ENCODE measurements at regions not wholly inside any gene's neighbourhood (a gene's known extent, or its start where the extent isn't known, plus 50 kb on each side); places are given as distances from the start of the nearest gene placed in this dataset.

GRCh38 chrX:94645726-94646125 is 971.7 kb downstream of the FAM133A start:
- no peak for DNase-seq
- TF ChIP-seq POLR2A (IDR thresholded peaks at IDR 0.05) (no peak), CTCF (IDR thresholded peaks at IDR 0.05) (no peak)
- Histone ChIP-seq H3K27ac (no peak overlapping the region), H3K4me1 (no peaks in the 10 kb centered on the region), H3K27me3 (no peaks in the 10 kb centered on the region), H3K4me3 (replicated peaks in 1 of 3) (no peak overlapping the region), H3K36me3 (no peaks in the 10 kb centered on the region), H3K9me3 (no peaks in the 10 kb centered on the region)
- 90 to 93% methylated on average over 2 of the region's 2 CpGs for WGBS, 2 donors
- intact Hi-C loops (cut with DNase I): no loop called here

GRCh38 chrX:94655180-94655579 is 981.2 kb downstream of the FAM133A start:
- H3K27ac ChIP-seq: no peak overlapping the region
- 38 to 42% methylated on average over 1 of the region's 1 CpG for WGBS, 2 donors

GRCh38 chrX:94662689-94663088 is 988.7 kb downstream of the FAM133A start:
- intact Hi-C loops (cut with DNase I): no loop called here
- H3K36me3 ChIP-seq: no peaks in the 10 kb centered on the region

More at GRCh38 chrX:94655180-94655579, 981.2 kb downstream of the FAM133A start:
- Histone ChIP-seq H3K4me3 (replicated peaks in 1 of 3) (no peak overlapping the region), H3K27me3 (no peaks in the 10 kb centered on the region), H3K36me3 (no peaks in the 10 kb centered on the region), H3K9me3 (no peaks in the 10 kb centered on the region), H3K4me1 (no peaks in the 10 kb centered on the region)
- no peak for DNase-seq
- TF ChIP-seq CTCF (IDR thresholded peaks at IDR 0.05): no peak
- no peak for TF ChIP-seq POLR2A (IDR thresholded peaks at IDR 0.05)
- intact Hi-C loops (cut with DNase I): no loop called here

GRCh38 chrX:94676285-94676684 is 1002.3 kb downstream of the FAM133A start:
- 75 to 83% methylated on average over 2 of the region's 2 CpGs for WGBS, 2 donors
- no peaks in the 10 kb centered on the region for H3K36me3 ChIP-seq
- intact Hi-C loops (cut with DNase I): no loop called here
- no peak overlapping the region for H3K27ac ChIP-seq
- no peak for TF ChIP-seq POLR2A (IDR thresholded peaks at IDR 0.05)
- TF ChIP-seq CTCF (IDR thresholded peaks at IDR 0.05): no peak
- no peaks in the 10 kb centered on the region for H3K27me3 ChIP-seq
- H3K4me3 ChIP-seq (replicated peaks in 1 of 3): no peak overlapping the region
- no peaks in the 10 kb centered on the region for H3K4me1 ChIP-seq
- no peaks in the 10 kb centered on the region for H3K9me3 ChIP-seq
- DNase-seq: no peak

More at GRCh38 chrX:94662689-94663088, 988.7 kb downstream of the FAM133A start:
- DNase-seq: no peak
- TF ChIP-seq CTCF (IDR thresholded peaks at IDR 0.05): no peak
- TF ChIP-seq POLR2A (IDR thresholded peaks at IDR 0.05): no peak
- H3K9me3 ChIP-seq: no peaks in the 10 kb centered on the region
- no peak overlapping the region for H3K4me3 ChIP-seq (replicated peaks in 1 of 3)
- H3K27ac ChIP-seq: no peak overlapping the region
- no peaks in the 10 kb centered on the region for H3K4me1 ChIP-seq
- no peaks in the 10 kb centered on the region for H3K27me3 ChIP-seq

DNA sequence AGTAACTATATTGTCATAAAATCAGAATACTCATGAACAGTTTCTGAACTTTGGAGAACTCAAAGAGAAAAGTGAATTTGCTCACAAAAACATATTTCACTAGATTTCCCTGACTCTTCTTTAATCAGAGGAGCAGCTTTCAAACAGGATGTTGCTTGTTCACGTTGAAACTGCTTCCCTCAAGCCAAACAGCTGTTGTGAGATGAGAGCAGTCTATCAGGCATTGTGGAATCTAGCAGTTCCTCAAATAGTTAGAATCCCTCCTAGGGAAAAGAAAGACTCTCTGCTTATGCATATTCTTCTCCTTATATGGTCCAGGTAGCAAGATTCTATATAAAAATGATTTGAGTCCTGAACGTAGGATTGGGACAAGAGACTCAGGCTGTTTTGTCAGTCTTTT is 1012.1 kb downstream of the FAM133A start:
- DNase-seq: no peak
- no peaks in the 10 kb centered on the region for H3K27me3 ChIP-seq
- no peaks in the 10 kb centered on the region for H3K9me3 ChIP-seq
- no peak overlapping the region for H3K27ac ChIP-seq
- H3K36me3 ChIP-seq: no peaks in the 10 kb centered on the region
- intact Hi-C loops (cut with DNase I): no loop called here
- 48 to 53% methylated on average over 2 of the region's 2 CpGs for WGBS, 2 donors
- TF ChIP-seq CTCF (IDR thresholded peaks at IDR 0.05) (no peak), POLR2A (IDR thresholded peaks at IDR 0.05) (no peak)
- H3K4me3 ChIP-seq (replicated peaks in 1 of 3): no peak overlapping the region
- H3K4me1 ChIP-seq: no peaks in the 10 kb centered on the region
